Astrocyte (in vitro differentiated cells and primary cell): ENCODE measurements at regions not wholly inside any gene's neighbourhood (a gene's known extent, or its start where the extent isn't known, plus 50 kb on each side); places are given as distances from the start of the nearest gene placed in this dataset.

Experiments used
- CTCF ChIP-seq: IDR thresholded peaks from 2 replicates; pipeline ENCODE4 v1.5.1; 2011; ENCODE audit warnings: low read depth, mild to moderate bottlenecking, inconsistent platforms, low read length, moderate library complexity; ENCODE audit not compliant: insufficient read depth
- EZH2 ChIP-seq: IDR thresholded peaks from 2 replicates; pipeline ENCODE4 v1.6.1; 2012; ENCODE audit warnings: mild to moderate bottlenecking, low read length, inconsistent platforms; ENCODE audit not compliant: insufficient read depth

GRCh38 chr5:77871946-77872345, 95.8 kb upstream of the TBCA start:
- TF ChIP-seq CTCF (no peak), EZH2 (no peak)
